HG03432 (cell line): ENCODE measurements at regions not wholly inside any gene's neighbourhood (a gene's known extent, or its start where the extent isn't known, plus 50 kb on each side); places are given as distances from the start of the nearest gene placed in this dataset.
"Not testable (repeated sequence)": the region's sequence is repeated elsewhere in the genome, so short reads cannot be mapped to it uniquely, and the experiment has no call there.

Experiments
- ATAC-seq: cut with Tn5 transposase; IDR thresholded peaks from one replicate; pipeline ENCODE4 v1.9.1; 2021; ENCODE audit warnings: mild to moderate bottlenecking, moderate library complexity; ENCODE audit not compliant: unreplicated experiment

DNA sequence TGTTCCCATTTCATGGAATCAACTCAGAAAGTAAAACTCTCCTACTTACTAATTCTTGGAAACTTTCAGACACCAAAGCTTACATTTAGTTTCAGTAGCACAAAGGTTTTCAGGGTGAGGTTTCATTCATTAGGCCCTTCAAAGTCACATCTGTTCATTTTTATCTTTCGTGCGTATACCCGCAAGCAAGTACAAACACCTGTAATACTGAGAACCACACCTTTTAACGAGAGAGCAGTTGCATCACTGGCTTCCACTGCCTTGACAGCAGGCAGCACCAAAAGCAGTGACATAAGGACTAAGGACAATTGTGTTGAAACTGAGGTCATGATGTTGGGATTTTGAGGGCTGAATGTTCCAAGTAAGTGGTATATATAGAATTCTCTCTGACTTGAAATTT is 60.5 kb downstream of the GOLGA6L22 start:
- not testable (repeated sequence) for ATAC-seq

DNA sequence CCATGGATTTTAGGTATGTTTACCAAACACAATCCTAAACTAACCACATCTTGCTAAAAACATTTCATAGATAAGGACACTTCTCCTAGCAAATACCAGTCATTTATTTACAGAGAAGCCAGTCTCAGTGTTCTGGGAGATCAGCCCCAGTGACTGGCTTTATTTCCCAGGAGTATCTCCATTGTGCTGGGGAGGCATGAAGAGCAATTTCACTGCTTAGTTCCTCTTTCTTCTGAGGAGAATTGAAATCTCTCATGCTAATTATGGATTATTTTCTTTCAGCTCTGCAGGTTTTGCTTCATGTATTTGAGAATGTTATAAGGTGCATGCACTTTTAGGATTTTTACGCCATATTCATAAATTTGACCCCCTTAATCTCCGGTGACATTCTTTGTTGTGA is 67.8 kb downstream of the GOLGA6L22 start:
- ATAC-seq = not testable (repeated sequence)

DNA sequence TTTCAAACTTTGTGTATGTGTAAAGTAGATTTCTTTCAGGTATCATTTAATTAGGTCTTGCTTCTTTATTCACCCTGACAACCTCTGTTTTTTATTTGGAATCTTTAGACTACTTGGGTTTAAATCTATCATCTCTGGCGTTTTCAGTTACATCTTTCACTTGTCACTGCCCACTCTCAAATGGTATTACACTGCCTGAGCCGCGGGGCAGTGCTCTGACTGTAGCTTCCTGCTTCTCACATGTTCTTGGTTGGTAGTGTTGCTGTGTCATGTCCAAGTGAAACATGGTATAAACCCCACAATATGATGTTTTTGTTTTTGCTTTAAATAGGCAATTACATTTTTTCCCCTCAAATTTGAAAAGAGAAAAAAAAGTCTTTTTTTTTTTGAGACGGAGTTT is 68.3 kb downstream of the GOLGA6L22 start:
- ATAC-seq = not testable (repeated sequence)

DNA sequence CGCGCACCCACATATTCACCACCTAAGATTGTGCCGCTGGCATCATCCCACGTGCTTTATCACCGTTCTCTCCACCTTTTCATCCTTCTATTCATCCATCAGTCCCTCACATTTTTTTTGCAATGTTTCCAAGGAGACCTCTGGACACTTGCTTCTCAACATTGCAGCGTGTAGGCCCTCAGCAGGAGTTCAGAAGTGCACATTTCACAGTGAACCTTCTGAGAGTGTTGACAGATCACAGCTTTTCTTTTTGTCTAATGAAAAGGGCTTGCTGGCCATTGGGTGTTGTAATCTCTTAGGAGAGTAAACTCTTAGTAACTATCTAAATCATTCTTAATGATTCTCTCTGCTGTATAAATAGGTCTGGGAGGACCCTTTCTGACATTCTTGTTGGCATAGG is 70.5 kb downstream of the GOLGA6L22 start:
- not testable (repeated sequence) for ATAC-seq

DNA sequence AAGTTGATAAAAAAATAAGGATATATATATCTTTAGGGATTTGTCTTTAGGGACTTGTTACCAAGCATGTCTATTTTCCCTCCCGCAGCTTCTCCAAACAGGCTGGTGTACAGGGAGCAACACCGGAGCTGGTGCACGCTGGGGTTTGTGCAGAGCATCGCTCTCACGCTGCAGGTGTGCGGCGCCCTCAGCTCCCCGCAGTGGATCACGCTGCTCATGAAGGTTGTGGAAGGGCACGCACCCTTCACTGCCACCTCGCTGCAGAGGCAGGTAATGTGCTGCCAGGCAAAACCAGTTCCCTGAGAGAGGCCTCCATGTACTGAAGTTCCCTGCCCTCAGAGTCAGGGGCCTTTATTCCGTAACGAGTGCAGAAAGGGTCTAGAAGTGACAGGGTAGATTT is 101.0 kb downstream of the GOLGA6L22 start:
- ATAC-seq = not testable (repeated sequence)

DNA sequence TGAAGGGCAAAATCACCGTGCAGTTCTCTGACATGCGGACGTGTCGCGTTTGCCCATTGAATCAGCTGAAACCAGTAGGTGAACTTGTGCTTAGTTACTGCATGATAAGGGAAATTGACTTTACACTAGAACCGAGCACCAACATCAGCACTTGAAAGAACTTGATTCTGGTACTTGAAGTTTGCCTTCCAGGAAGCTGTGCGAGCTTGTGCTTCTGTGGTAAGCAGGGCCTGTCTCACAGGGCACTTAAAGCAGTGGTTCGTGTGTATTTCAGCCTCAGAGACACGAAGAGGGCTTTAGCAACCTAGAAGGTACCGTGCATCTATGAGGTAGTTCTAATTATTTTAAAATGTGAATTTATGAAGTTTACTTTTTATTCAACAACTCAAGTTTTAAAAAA is 103.0 kb downstream of the GOLGA6L22 start:
- not testable (repeated sequence) for ATAC-seq

DNA sequence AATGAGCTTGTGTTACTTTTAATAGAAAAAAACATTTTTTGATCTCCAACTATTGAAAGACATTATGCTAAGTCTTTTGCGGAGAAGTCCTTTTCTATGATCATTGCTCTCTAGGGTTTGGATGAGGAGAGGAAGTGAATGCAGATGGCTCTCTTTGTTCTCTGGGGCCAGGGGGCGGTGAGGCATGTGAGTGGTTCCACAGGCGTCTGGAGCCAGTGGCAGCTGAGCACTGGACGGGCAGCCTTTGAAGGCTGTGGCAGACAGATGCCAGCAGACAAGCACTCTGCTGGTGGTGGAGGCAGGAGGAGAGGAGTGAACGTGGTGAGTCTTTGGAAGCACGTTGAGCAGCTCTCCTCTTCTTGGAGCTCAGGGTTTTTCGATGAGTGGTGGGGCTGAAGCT is 107.8 kb downstream of the GOLGA6L22 start:
- ATAC-seq = not testable (repeated sequence)

DNA sequence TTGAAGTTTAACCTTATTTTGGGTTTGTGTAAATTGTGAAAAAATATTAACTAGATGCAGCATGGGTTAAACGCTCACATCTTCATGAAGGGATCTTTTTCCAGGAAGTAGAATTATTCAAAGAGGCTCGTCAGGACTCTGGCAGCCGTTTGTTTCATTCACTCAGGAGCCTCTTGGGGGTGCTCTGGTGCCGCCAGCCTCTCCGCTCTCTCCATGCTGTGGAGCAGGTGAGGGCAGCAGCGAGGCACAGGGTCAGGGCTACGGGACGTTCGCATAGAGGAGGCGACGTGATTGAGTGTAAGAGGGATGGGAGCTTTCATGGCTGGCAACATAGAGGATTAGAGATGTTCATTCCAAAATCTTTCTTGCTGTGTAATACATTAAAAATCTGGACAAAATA is 110.8 kb downstream of the GOLGA6L22 start:
- ATAC-seq = not testable (repeated sequence)

DNA sequence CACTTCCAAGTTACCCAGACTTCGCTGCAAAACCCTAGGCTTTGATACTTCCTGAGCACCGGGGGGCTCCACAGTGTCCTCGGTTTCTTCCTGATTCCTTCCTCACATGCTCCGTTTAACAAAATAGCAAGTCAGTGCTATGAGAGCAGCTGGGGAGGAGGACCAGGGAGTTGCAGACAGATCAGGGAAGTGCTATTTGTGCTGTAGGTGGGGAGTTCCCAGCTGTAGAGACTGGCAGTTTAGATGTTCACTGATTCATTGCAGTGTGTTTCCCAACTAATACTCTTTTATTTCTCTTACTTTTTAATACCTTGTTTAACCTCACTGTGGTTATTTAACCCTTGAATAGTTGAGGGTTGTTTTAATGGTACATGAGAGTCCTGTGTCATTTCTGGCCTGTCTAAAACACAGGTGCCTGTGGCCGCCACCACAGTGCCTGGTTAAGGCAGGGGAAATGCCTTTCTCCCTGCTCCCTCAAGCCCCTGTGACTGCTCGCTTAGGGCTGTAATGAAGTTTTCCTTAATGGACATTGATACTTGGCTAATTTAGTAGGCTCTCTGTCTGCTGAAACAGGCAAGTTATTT is 113.5 kb downstream of the GOLGA6L22 start:
- ATAC-seq = not testable (repeated sequence)

DNA sequence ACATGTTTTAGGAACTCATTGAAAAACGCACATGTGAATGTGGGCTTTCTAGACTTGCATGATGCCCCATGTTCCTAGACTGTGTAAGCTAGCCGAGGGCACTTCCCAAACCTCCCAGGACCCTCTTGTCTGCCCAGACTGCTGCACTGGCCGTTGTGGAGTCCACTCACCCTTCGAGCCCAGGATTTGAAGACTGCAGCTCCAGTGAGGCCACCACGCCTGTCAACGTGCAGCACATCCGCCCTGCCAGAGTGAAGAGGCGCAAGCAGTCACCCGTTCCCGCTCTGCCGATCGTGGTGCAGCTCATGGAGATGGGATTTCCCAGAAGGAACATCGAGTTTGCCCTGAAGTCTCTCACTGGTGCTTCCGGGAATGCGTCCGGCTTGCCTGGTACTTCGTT is 114.1 kb downstream of the GOLGA6L22 start:
- ATAC-seq = not testable (repeated sequence)

DNA sequence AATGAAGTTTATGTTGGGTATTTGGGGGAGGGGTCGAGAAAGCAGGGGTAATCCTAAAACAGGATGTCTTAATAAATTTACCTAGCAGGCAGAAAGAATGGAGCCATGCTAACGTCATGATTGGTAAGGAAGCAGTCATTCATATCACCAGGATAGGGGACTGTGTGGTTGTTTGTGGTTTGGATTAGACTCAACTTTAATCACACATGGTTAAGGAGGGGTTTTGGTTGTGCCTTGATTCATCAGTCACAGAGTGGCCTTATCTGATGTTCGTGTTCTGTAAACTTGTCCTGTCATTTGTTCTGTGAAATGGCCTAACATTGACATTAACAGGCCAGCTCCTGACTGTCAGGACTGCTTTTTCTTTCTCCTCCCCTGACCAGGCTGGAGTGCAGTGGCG is 119.1 kb downstream of the GOLGA6L22 start:
- not testable (repeated sequence) for ATAC-seq

DNA sequence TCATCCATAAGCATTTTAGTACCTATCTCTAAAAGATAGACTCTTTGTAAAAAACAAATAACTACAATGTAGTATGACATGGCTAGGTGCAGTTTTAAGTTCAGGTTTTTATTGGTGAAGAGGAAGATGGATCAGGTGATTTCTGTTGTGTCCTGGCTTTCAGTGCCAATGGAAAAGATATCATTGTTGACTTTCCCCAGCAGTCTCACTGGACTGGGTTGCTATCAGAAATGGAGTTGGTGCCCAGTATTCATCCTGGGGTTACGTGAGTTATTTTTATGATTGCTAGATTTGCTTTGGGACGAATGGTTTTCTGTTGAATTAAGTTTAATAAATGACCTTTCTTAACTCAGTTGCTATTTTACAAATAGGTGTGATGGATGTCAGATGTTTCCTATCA is 120.5 kb downstream of the GOLGA6L22 start:
- not testable (repeated sequence) for ATAC-seq

DNA sequence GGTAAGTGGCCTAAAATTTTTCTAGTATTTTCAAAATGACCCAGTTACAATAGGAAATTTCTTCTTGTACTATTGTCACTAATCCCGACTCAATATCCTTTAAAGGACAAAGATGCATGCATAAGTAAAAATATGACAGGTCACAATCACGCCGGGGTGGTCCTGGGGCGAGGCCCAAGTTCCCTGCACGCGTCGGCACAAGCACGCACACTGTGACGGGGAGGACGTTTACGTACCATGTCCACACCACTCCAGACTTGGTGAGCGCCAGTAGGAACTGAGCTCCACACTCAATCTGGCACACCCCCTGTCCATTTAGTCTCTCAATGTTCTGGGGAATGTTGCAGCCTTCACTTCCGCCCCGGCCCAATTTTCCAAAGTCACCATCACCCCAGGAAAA is 128.7 kb downstream of the GOLGA6L22 start:
- not testable (repeated sequence) for ATAC-seq

DNA sequence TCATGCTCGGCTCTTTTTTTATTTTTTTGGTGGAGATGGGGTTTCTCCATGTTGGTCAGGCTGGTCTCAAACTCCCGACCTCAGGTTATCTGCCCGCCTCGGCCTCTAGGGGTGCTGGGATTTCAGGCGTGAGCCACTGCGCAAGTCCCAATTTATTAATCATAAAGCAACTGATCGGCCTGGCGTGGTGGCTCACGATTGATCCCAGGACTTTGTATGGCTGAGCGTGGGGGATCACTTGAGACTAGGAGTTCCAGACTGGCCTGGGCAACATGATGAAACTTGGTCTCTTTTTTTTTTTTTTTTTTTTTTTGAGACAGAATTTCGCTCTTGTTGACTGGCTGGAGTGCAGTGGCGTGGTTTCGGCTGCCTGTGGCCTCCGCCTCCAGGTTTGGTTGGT is 139.8 kb downstream of the GOLGA6L22 start:
- ATAC-seq = not testable (repeated sequence)

DNA sequence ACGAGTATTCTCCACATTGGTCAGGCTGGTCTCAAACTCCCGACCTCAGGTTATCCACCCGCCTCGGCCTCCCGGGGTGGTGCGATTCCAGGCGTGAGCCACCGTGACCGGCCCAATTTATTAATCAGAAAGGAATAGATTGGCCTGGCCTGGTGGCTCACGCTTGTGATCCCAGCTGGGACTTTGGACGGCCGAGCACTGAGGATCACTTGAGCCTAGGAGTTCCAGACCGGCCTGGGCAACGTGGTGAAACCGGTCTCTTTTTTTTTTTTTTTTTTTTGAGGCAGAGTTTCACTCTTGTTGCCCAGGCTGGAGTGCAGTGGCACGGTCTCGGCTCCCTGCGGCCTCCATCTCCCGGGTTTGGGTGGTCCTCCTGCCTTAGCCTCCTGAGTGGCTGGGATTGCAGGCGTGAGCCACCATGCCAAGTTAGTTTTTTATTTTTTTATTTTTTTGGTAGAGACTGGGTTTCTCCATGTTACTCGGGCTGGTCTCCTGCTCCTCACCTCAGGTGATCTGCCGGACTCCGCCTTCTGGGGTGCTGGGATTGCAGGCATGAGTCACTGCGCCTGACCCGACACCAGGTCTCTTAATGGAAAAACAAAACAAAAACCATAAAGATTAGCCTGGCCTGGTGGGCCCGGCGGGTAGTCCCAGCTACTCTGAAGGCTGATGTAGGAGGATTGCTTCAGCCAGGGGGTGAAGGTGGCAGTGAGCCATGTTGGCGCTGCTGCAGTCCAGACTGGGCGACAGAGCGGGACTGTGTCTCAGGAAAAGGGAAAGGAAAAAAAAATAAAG is 141.0 kb downstream of the GOLGA6L22 start:
- ATAC-seq = not testable (repeated sequence)

DNA sequence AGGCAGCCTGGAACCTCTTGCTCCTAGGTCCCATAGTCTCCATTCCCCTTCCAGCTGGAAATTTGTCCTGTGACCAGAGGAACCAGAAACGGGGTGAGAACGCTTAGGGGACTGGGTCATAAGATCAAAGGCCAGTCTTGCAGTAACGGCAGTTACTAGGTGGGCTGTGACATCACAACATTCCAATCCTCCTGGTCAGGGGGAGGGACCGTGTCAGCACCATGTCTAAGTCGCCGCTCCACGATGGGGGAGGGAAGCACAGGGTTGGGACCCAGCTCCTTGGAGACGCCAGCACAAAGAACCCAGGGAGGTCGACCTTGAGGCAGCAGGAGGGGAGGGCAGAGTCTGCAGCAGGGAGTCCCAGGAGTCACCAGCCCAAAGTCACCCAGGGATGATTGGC is 158.3 kb downstream of the GOLGA6L22 start:
- ATAC-seq = not testable (repeated sequence)

DNA sequence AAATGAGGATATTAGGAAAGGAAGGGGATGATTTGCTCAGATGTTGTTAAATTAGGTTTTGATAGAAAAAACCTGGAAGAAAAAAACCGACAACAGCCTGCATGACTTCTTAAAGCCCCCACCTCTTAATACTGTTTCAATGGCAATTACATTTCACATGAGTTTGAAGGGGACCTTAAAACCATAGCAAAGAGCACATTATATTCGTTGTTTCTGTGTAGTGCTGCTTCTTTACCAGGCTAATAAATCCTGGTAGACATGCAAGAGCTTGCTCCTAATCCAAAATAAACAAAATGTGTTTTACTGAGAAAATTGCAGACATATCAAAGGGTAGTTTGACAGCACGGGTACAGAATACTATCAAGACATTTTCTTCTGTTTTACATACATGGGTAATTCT is 154.7 kb upstream of the NIPA1 start:
- not testable (repeated sequence) for ATAC-seq

DNA sequence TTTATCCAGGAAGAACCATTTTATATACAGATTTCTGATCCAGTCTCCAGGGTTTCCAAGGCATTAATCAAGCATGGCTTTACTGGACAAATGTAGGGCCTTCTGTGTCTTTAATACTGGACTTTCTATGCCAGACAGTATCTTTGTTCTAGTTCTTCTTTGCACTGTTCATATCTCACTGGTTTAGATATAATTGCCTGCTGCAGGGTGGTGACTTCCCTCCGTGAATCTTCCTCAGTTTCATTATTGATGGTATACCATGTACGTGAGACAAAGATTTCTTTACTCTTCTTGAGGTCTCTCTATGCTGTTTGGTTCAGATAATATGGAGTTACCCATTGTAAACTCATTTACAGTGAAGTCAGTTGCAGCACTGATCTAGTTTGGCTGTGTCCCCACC is 146.5 kb upstream of the NIPA1 start:
- ATAC-seq = not testable (repeated sequence)

DNA sequence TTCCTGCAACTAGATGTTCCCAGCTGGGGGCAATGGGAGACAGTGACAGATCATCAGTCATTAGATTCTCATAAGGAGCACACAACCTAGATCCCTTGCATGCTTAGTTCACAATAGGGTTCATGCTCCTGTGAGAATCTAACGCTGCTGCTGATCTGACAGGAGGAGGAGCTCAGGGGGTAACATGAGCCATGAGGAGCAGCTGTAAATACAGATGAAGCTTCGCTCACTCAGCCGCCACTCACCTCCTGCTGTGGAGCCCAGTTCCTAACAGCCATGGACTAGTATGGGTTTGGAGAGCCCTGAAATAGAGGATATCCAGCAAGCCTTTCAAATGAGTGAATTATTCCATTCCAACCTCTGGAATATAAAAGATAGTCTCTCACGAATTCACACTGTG is 137.0 kb upstream of the NIPA1 start:
- ATAC-seq = not testable (repeated sequence)

DNA sequence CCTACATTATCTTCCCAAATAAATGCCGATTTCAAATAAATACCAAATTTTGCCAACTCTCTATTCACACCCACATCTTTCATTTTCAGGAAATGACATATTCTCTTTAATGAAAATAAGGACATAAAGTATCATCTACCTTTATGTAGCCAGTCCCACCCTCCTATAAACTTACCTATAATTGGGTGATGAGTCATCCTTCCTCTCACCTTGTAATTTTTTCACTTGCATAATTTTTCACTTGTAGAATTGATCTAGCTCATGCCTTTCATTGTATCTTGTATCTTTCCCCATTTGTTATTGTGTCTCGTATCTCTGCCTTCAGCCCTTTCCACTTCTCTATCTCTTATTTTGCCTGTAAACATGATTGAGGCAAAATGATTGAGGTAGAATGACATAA is 135.3 kb upstream of the NIPA1 start:
- not testable (repeated sequence) for ATAC-seq

DNA sequence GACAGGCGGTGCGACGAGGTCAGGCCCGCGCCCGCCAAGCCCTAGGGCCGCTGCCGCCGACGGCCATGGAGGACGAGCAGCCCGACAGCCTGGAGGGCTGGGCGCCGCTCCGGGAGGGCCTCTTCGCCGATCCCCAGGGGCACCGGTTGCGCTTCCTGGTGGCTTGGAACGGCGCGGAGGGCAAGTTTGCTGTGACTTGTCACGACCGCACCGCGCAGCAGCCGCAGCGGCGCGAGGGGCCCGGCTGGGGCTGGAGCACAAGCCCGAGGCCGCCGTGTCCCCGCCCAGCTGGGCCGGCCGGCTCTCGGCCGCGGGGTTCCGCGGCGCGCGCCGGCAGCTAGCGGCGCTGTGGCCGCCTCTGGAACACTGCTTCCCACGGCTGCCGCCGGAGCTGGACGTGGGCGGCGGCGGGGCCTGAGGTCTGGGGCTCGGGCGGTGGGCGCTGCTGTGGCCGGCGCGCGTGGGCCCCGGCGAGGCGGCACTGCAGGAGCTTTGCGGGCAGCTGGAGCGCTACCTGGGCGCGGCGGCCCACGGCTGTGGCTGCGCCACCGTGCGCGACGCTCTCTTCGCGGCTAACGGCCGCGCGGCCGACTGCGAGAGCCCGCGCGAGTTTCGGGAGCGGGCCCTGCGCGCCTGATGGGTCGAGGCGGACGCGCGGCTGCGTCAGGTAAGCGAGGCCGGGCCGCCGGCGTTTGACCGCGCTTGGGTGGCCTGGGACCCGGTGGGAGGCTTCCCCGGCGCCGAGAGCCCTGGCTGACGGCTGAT is 122.0 kb upstream of the NIPA1 start:
- peak; percentile 88 for ATAC-seq
